HEK293T (cell line): ENCODE measurements at regions not wholly inside any gene's neighbourhood (a gene's known extent, or its start where the extent isn't known, plus 50 kb on each side); places are given as distances from the start of the nearest gene placed in this dataset.

Source experiments
- CTCF ChIA-PET: fragments of 350-600 bp; formaldehyde crosslinking; extraction: SDS; loops from one replicate; lab custom pipeline; 2021; ENCODE audit warnings: antibody characterized with exemption, inconsistent platforms; lab: Yijun Ruan, JAX
- POLR2A ChIA-PET: fragments of 350-600 bp; formaldehyde crosslinking; extraction: SDS; loops from one replicate; lab custom pipeline; 2020; ENCODE audit warnings: antibody characterized with exemption, inconsistent platforms; lab: Yijun Ruan, JAX
- DNase-seq: peaks from one replicate; pipeline ENCODE4 v3.0.0; 2012; ENCODE audit warnings: mixed read lengths; ENCODE audit errors: extremely low spot score
- ARNT ChIP-seq: fragments of 450-650 bp; IDR thresholded peaks from 2 replicates; pipeline ENCODE4 v1.6.1; 2017; ENCODE audit warnings: mild to moderate bottlenecking
- BHLHE40 ChIP-seq: fragments of 450-650 bp; IDR thresholded peaks from 2 replicates; pipeline ENCODE4 v1.6.1; 2016; ENCODE audit warnings: mild to moderate bottlenecking, moderate library complexity, borderline replicate concordance
- CTBP1 ChIP-seq: fragments of 450-650 bp; IDR thresholded peaks from 2 replicates; pipeline ENCODE4 v1.6.1; 2016; ENCODE audit warnings: borderline replicate concordance
- ELF4 ChIP-seq: fragments of 450-650 bp; IDR thresholded peaks from 2 replicates; pipeline ENCODE4 v1.6.1; 2017; ENCODE audit warnings: antibody characterized with exemption
- FOXA1 ChIP-seq: fragments of 450-650 bp; IDR thresholded peaks from 2 replicates; pipeline ENCODE4 v1.6.1; 2016; ENCODE audit warnings: mild to moderate bottlenecking
- FOXK2 ChIP-seq: fragments of 450-650 bp; IDR thresholded peaks from 2 replicates; pipeline ENCODE4 v1.6.1; 2016; ENCODE audit warnings: mild to moderate bottlenecking
- FOXM1 ChIP-seq: fragments of 450-650 bp; IDR thresholded peaks from 2 replicates; pipeline ENCODE4 v1.6.1; 2017; ENCODE audit warnings: mild to moderate bottlenecking, borderline replicate concordance
- HDGF ChIP-seq: fragments of 450-650 bp; IDR thresholded peaks from 2 replicates; pipeline ENCODE4 v1.6.1; 2017; ENCODE audit warnings: antibody characterized with exemption, borderline replicate concordance
- L3MBTL2 ChIP-seq: fragments of 450-650 bp; conservative IDR thresholded peaks from 2 replicates; pipeline ENCODE4 v1.6.1; 2016; ENCODE audit warnings: mild to moderate bottlenecking
- LEF1 ChIP-seq: fragments of 450-650 bp; IDR thresholded peaks from 2 replicates; pipeline ENCODE4 v1.6.1; 2017; ENCODE audit warnings: mild to moderate bottlenecking, borderline replicate concordance
- NFRKB ChIP-seq: fragments of 450-650 bp; IDR thresholded peaks from 2 replicates; pipeline ENCODE4 v1.6.1; 2016; ENCODE audit warnings: mild to moderate bottlenecking, moderate library complexity
- SP1 ChIP-seq: fragments of 450-650 bp; IDR thresholded peaks from 2 replicates; pipeline ENCODE4 v1.6.1; 2017
- SUZ12 ChIP-seq: fragments of 450-650 bp; IDR thresholded peaks from 2 replicates; pipeline ENCODE4 v1.6.1; 2016; ENCODE audit warnings: mild to moderate bottlenecking
- TARDBP ChIP-seq: fragments of 450-650 bp; IDR thresholded peaks from 2 replicates; pipeline ENCODE4 v1.6.1; 2016
- ZNF384 ChIP-seq: fragments of 450-650 bp; IDR thresholded peaks from 2 replicates; pipeline ENCODE4 v1.6.1; 2016
- TF ChIP-seq, protein P1 (sequence below): fragments of 450-650 bp; IDR thresholded peaks from 2 replicates; pipeline ENCODE4 v1.6.1; 2016

GRCh38 chr3:139130390-139131140 is 85.9 kb upstream of the PRR23C start:
- CTCF ChIA-PET, result interaction anchor here (1.3 kb wide), 1 partner anchor 19 kb away, joined by 4 read pairs; no protein-coding TSS in a partner anchor
- POLR2A ChIA-PET, result no interaction called here
- DNase-seq, result no peak
- TF ChIP-seq SP1 (no peak), SUZ12 (no peak), FOXM1 (no peak), NFRKB (no peak), FOXK2 (no peak), L3MBTL2 (no peak), ZNF384 (no peak), CTBP1 (no peak), TARDBP (no peak), BHLHE40 (no peak), ARNT (no peak), LEF1 (no peak), HDGF (no peak), ELF4 (no peak), FOXA1 (no peak)
- TF ChIP-seq, protein P1, sequence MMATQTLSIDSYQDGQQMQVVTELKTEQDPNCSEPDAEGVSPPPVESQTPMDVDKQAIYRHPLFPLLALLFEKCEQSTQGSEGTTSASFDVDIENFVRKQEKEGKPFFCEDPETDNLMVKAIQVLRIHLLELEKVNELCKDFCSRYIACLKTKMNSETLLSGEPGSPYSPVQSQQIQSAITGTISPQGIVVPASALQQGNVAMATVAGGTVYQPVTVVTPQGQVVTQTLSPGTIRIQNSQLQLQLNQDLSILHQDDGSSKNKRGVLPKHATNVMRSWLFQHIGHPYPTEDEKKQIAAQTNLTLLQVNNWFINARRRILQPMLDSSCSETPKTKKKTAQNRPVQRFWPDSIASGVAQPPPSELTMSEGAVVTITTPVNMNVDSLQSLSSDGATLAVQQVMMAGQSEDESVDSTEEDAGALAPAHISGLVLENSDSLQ, result no peak

GRCh38 chr3:139131951-139132350 is 87.3 kb upstream of the PRR23C start:
- POLR2A ChIA-PET, result no interaction called here
- CTCF ChIA-PET, result interaction anchor here (0.9 kb wide), 1 partner anchor 20 kb away, joined by 3 read pairs; no protein-coding TSS in a partner anchor
- TF ChIP-seq SP1 (no peak), SUZ12 (no peak), HDGF (no peak), CTBP1 (no peak), NFRKB (no peak), LEF1 (no peak), ARNT (no peak), FOXK2 (no peak), ELF4 (no peak), L3MBTL2 (no peak), FOXA1 (no peak)
- TF ChIP-seq, protein P1, result no peak
- no peak for DNase-seq

- ChIA-PET POLR2A (no interaction called here), CTCF (interaction anchor here (0.6 kb wide), 1 partner anchor 21 kb away, joined by 3 read pairs; no protein-coding TSS in a partner anchor)
- no peak for DNase-seq
- TF ChIP-seq FOXM1 (no peak), FOXK2 (no peak), CTBP1 (no peak), TARDBP (no peak), BHLHE40 (no peak), ZNF384 (no peak), LEF1 (no peak)
Observed at GRCh38 chr3:139132976-139133375, 88.3 kb upstream of the PRR23C start.

DNA sequence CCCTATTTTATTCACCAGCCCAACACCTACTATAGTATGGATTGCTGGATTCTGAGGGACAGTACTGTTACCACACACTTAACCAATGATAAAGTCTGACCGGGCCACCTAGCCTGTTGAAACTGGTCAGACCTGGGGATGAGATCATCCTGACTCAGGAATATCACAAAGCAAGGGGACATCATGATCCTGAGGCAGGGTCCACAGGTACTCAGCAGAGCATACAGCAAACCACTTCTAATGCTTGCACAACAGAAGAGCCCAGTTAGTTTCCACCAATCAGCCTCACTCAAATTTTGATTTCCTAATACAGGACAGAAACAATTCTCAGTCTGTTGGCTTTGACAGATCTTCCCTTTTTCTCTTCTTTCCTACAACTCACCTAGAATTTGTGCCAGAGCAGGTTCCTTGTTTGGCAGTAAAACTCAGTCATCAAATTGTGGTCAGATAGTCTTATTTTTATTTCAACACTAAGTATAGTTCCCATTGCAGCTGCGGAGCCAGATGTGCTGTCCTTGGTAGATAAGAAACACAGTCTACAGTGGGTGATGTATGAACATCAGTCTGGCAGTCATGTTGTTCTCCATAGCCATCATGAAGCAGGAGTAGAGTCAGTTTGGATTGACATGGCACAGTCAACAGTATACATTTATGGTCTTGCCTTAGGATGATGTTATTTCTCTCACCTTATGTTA is 90.1 kb upstream of the PRR23C start:
- POLR2A ChIA-PET, result no interaction called here
- TF ChIP-seq L3MBTL2, result no peak
- CTCF ChIA-PET, result no interaction called here
- no peak for DNase-seq

GRCh38 chr3:139135657-139136056 is 91.0 kb upstream of the PRR23C start:
- DNase-seq, result no peak
- TF ChIP-seq SUZ12, result no peak
- TF ChIP-seq FOXM1, result no peak
- no peak for TF ChIP-seq NFRKB
- TF ChIP-seq, protein P1, result no peak
- no peak for TF ChIP-seq TARDBP
- TF ChIP-seq LEF1, result no peak
- no peak for TF ChIP-seq BHLHE40
- no peak for TF ChIP-seq ARNT
- TF ChIP-seq CTBP1, result no peak
- TF ChIP-seq SP1, result no peak
- no peak for TF ChIP-seq L3MBTL2
- no peak for TF ChIP-seq FOXK2
- TF ChIP-seq HDGF, result no peak
- no peak for TF ChIP-seq ZNF384
- TF ChIP-seq ELF4, result no peak
- no peak for TF ChIP-seq FOXA1
- ChIA-PET CTCF (no interaction called here), POLR2A (no interaction called here)
